ENCODE measurements at regions not wholly inside any gene's neighbourhood (a gene's known extent, or its start where the extent isn't known, plus 50 kb on each side); places are given as distances from the start of the nearest gene placed in this dataset.
"Not testable (repeated sequence)": the region's sequence is repeated elsewhere in the genome, so short reads cannot be mapped to it uniquely, and the experiment has no call there.

DNA sequence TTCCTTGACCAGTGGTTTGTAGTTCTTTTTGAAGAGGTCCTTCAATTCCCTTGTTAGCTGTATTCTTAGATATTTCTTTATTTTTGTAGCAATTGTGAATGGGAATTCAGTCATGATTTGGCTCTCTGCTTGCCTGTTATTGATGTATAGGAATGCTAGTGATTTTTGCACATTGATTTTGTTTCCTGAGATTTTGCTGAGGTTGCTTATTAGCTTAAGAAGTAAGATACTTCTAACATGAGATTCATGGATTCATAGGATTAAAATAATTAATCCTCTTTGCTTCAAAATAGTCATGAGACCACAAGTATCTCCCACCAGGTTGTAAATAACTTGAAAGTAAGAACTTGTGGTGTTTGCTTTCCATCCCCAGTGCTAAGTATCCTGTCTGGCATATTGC is 308.9 kb downstream of the DTHD1 start:
- H3K4me1 ChIP-seq, result no peaks in the 10 kb centered on the region
- TF ChIP-seq, protein P1, sequence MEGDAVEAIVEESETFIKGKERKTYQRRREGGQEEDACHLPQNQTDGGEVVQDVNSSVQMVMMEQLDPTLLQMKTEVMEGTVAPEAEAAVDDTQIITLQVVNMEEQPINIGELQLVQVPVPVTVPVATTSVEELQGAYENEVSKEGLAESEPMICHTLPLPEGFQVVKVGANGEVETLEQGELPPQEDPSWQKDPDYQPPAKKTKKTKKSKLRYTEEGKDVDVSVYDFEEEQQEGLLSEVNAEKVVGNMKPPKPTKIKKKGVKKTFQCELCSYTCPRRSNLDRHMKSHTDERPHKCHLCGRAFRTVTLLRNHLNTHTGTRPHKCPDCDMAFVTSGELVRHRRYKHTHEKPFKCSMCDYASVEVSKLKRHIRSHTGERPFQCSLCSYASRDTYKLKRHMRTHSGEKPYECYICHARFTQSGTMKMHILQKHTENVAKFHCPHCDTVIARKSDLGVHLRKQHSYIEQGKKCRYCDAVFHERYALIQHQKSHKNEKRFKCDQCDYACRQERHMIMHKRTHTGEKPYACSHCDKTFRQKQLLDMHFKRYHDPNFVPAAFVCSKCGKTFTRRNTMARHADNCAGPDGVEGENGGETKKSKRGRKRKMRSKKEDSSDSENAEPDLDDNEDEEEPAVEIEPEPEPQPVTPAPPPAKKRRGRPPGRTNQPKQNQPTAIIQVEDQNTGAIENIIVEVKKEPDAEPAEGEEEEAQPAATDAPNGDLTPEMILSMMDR (IDR thresholded peaks at IDR 0.05), result no peak
- TF ChIP-seq POLR2A (IDR thresholded peaks at IDR 0.05) (no peak), POLR2AphosphoS5 (IDR thresholded peaks at IDR 0.05; ENCODE audit: insufficient read depth in 1 of 2, low read depth in 1 of 2) (no peak)
- no peaks in the 10 kb centered on the region for H3K9me3 ChIP-seq
- no peak overlapping the region for H3K27ac ChIP-seq
- intact Hi-C loops (cut with DNase I), result no loop called here
- H3K4me3 ChIP-seq, result no peak overlapping the region
- DNase-seq (ENCODE audit: extremely low spot score in 2 of 2), result no peak
- H3K36me3 ChIP-seq, result no peaks in the 10 kb centered on the region
- H3K27me3 ChIP-seq, result no peaks in the 10 kb centered on the region

GRCh38 chr4:36601864-36602495 is 320.6 kb downstream of the DTHD1 start:
- TF ChIP-seq, protein P1 (IDR thresholded peaks at IDR 0.05), result no peak
- TF ChIP-seq POLR2AphosphoS5 (IDR thresholded peaks at IDR 0.05; ENCODE audit: insufficient read depth in 1 of 2, low read depth in 1 of 2) (no peak), POLR2A (IDR thresholded peaks at IDR 0.05) (no peak)
- no peaks in the 10 kb centered on the region for H3K27me3 ChIP-seq
- intact Hi-C loops (cut with DNase I), result no loop called here

DNA sequence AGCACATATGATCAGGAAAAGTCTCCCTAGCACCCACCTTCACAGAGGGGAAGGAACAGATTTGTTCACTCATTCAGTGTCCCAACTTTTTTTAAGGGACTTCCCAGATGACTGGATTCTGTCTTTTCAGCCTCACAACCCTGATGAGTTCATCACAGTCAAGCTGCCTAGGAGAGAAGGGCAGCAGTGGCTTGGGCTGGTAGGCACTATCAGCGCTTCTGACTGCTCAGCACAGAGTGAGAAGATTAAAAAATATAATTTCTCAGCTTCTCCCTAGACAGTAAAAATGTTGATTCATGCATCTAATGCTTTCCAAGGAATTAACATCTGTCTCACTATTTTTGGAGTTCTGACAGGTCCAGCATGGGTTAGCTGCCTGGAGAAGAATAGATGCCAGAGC is 328.2 kb downstream of the DTHD1 start:
- Histone ChIP-seq H3K4me1 (no peaks in the 10 kb centered on the region), H3K27ac (no peak overlapping the region), H3K9me3 (no peaks in the 10 kb centered on the region), H3K36me3 (no peaks in the 10 kb centered on the region), H3K27me3 (no peaks in the 10 kb centered on the region), H3K4me3 (no peak overlapping the region)
- TF ChIP-seq POLR2A (IDR thresholded peaks at IDR 0.05), result no peak
- TF ChIP-seq POLR2AphosphoS5 (IDR thresholded peaks at IDR 0.05; ENCODE audit: insufficient read depth in 1 of 2, low read depth in 1 of 2), result no peak
- TF ChIP-seq, protein P1 (IDR thresholded peaks at IDR 0.05), result no peak
- no peak for DNase-seq (ENCODE audit: extremely low spot score in 2 of 2)
- intact Hi-C loops (cut with DNase I), result no loop called here

More at GRCh38 chr4:36601864-36602495, 320.6 kb downstream of the DTHD1 start:
- Histone ChIP-seq H3K36me3 (no peaks in the 10 kb centered on the region), H3K27ac (no peak overlapping the region), H3K4me3 (no peak overlapping the region), H3K4me1 (no peaks in the 10 kb centered on the region), H3K9me3 (no peaks in the 10 kb centered on the region)
- DNase-seq (ENCODE audit: extremely low spot score in 2 of 2), result no peak

- no peak for DNase-seq (ENCODE audit: extremely low spot score in 2 of 2)
- Histone ChIP-seq H3K27me3 (no peaks in the 10 kb centered on the region), H3K4me1 (no peaks in the 10 kb centered on the region), H3K36me3 (no peaks in the 10 kb centered on the region), H3K4me3 (no peak overlapping the region), H3K27ac (no peak overlapping the region), H3K9me3 (no peaks in the 10 kb centered on the region)
- TF ChIP-seq POLR2A (IDR thresholded peaks at IDR 0.05), result no peak
- TF ChIP-seq, protein P1 (IDR thresholded peaks at IDR 0.05), result no peak
- TF ChIP-seq POLR2AphosphoS5 (IDR thresholded peaks at IDR 0.05; ENCODE audit: insufficient read depth in 1 of 2, low read depth in 1 of 2), result no peak
- intact Hi-C loops (cut with DNase I), result no loop called here
These were observed 329.2 kb downstream of the DTHD1 start for GRCh38 chr4:36610628-36611027.

DNA sequence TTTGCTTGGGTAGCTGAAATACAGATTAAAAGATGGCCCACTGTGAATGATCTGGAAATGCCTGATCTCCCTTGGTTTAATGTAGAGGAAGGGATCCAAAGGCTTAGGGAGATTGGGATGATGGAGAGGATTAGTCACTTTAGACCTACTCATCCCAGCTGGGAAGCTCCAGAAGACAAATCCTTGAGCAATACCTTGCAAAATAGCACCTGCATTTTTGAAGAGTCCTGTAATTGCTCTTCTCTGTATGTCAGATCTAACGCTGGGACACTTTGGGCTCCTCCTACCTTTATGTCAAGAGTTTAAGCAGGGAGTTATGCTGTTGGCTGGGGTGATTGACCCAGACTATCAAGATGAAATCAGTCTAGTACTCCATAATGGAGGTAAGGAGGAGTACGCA is 331.7 kb downstream of the DTHD1 start:
- intact Hi-C loops (cut with DNase I); H3K27ac ChIP-seq; H3K27me3 ChIP-seq; DNase-seq (ENCODE audit: extremely low spot score in 2 of 2); H3K9me3 ChIP-seq; H3K36me3 ChIP-seq; H3K4me1 ChIP-seq; H3K4me3 ChIP-seq: not testable (repeated sequence)
